A549 (cell line): ENCODE measurements at regions not wholly inside any gene's neighbourhood (a gene's known extent, or its start where the extent isn't known, plus 50 kb on each side); places are given as distances from the start of the nearest gene placed in this dataset.

Experiments used
- CEBPB ChIP-seq, 2 experiments: fragments of >200 bp in 1 of 2; sonication (Bioruptor Twin) in 1 of 2; formaldehyde crosslinking in 1 of 2; IDR thresholded peaks; 2 replicates each; pipeline ENCODE4 v1.6.1; 2012 to 2016
- HMGXB4 ChIP-seq: fragments of 250-450 bp; sonication (Bioruptor Pico); IDR thresholded peaks from 2 replicates; pipeline ENCODE4 v1.5.0; 2021; ENCODE audit warnings: mild to moderate bottlenecking, moderate library complexity, borderline replicate concordance
- TP53 ChIP-seq: fragments of 250-450 bp; sonication (Bioruptor Pico); IDR thresholded peaks from 2 replicates; pipeline ENCODE4 v1.5.0; 2021; ENCODE audit warnings: mild to moderate bottlenecking, moderate library complexity

GRCh38 chr13:61253105-61253877 lies 162.4 kb downstream of the PCDH20 start:
- TF ChIP-seq HMGXB4 (CRISPR knock-in tag) (no peak), TP53 (CRISPR knock-in tag) (no peak), CEBPB (IDR thresholded peaks at IDR 0.05) (no peak)
